Activated CD8-positive, alpha-beta T cell treated with anti-CD3 and anti-CD28 coated beads for 36 hours (primary cell): ENCODE measurements at regions not wholly inside any gene's neighbourhood (a gene's known extent, or its start where the extent isn't known, plus 50 kb on each side); places are given as distances from the start of the nearest gene placed in this dataset.

ENCODE experiments used
- ATAC-seq: fragments of 200-7000 bp; cut with Tn5 transposase; one replicate; pipeline ENCODE4 v1.10.0; 2021; ENCODE audit warnings: mild to moderate bottlenecking, moderate library complexity
- CTCF ChIA-PET: fragments of 350-600 bp; sonication (Branson Sonifier 250); formaldehyde crosslinking; loops from one replicate; lab custom pipeline; 2021; ENCODE audit warnings: antibody characterized with exemption; lab: Charles Lee
- POLR2A ChIA-PET: fragments of 350-600 bp; sonication (Branson Sonifier 250); formaldehyde crosslinking; loops from one replicate; lab custom pipeline; 2021; ENCODE audit warnings: antibody characterized with exemption; lab: Charles Lee
- DNase-seq: peaks from one replicate; pipeline ENCODE4 v3.0.0-alpha.2; 2020
- H3K27ac Mint-ChIP-seq: one replicate; pipeline ENCODE4 v1.8.0; 2021; ENCODE audit warnings: mild to moderate bottlenecking, mixed read lengths
- H3K27me3 Mint-ChIP-seq: one replicate; pipeline ENCODE4 v1.8.0; 2021; ENCODE audit warnings: mixed read lengths
- H3K36me3 Mint-ChIP-seq: one replicate; pipeline ENCODE4 v1.8.0; 2021; ENCODE audit warnings: low read depth, mixed read lengths
- H3K4me1 Mint-ChIP-seq: one replicate; pipeline ENCODE4 v1.8.0; 2021; ENCODE audit warnings: low read depth, mixed read lengths
- H3K4me3 Mint-ChIP-seq: one replicate; pipeline ENCODE4 v1.8.0; 2021; ENCODE audit warnings: mild to moderate bottlenecking, moderate library complexity, mixed read lengths
- H3K9me3 Mint-ChIP-seq: one replicate; pipeline ENCODE4 v1.8.0; 2021; ENCODE audit warnings: mixed read lengths
- intact Hi-C: fragments of 100-400 bp; cut with micrococcal nuclease; formaldehyde crosslinking; loops from one replicate; pipeline ENCODE4 v1.10.0; 2022
- TF ChIP-seq, protein P1 (sequence below): fragments of 200-600 bp; IDR thresholded peaks from one replicate; pipeline ENCODE4 v1.8.0; 2022; ENCODE audit warnings: antibody characterized with exemption, mild to moderate bottlenecking

DNA sequence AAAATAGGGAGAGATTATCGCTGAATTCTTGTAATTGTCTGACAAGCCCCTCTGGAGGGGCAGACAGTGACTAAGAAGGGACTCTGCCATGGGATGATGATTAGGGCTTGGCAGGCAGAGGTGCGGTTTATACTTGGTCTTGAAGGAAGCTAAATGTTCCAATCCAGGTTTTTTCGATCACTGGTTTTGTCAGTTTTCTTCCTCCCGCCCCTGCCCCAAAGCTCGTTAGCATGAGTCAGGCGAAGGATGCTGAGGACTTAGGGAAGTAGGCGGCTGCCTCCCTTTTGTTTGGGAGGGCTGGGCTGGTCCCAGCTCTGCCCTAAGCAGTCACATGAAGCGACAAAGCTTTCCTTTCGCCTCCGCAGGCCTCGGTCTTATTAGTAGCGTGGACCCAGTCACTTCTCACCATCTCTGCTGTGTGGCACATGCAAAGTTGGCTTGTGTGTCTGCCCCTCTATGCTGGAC is 314.2 kb downstream of the CDC5L start:
- no peaks in the 10 kb centered on the region for H3K9me3 Mint-ChIP-seq
- no peak for DNase-seq
- intact Hi-C loops = no loop called here
- H3K27ac Mint-ChIP-seq = no peak overlapping the region
- peaks cover 20% of the 10 kb centered on the region for H3K4me1 Mint-ChIP-seq
- no peak for ATAC-seq
- POLR2A ChIA-PET = no interaction called here
- CTCF ChIA-PET = interaction anchor here (0.8 kb wide), 1 partner anchor 8 kb away, joined by 3 read pairs; no protein-coding TSS in a partner anchor
- no peaks in the 10 kb centered on the region for H3K36me3 Mint-ChIP-seq
- H3K4me3 Mint-ChIP-seq = no peak overlapping the region
- TF ChIP-seq, protein P1, sequence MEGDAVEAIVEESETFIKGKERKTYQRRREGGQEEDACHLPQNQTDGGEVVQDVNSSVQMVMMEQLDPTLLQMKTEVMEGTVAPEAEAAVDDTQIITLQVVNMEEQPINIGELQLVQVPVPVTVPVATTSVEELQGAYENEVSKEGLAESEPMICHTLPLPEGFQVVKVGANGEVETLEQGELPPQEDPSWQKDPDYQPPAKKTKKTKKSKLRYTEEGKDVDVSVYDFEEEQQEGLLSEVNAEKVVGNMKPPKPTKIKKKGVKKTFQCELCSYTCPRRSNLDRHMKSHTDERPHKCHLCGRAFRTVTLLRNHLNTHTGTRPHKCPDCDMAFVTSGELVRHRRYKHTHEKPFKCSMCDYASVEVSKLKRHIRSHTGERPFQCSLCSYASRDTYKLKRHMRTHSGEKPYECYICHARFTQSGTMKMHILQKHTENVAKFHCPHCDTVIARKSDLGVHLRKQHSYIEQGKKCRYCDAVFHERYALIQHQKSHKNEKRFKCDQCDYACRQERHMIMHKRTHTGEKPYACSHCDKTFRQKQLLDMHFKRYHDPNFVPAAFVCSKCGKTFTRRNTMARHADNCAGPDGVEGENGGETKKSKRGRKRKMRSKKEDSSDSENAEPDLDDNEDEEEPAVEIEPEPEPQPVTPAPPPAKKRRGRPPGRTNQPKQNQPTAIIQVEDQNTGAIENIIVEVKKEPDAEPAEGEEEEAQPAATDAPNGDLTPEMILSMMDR = no peak
- no peaks in the 10 kb centered on the region for H3K27me3 Mint-ChIP-seq

DNA sequence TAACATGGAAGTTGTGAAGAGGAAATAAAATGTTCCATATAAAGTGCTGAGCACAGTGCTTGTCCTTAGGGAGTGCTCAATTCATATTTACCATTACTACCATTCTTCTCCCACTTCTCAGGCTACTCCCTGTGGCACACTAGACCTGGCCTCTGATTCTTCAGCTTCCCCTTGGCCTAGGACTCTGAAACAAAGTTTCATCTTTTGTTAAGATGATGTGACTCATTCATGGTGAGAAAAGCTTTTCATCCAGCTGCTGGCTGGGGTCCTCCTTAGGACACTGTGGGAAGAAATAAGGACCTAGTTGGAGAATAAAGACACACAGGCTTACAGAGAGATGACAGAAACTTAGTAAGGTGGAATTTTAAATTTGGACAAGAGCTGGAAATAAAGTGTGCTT is 314.8 kb downstream of the CDC5L start:
- Mint-ChIP-seq H3K27ac (peak overlapping the region; percentile 40), H3K36me3 (no peaks in the 10 kb centered on the region), H3K4me3 (no peak overlapping the region), H3K27me3 (no peaks in the 10 kb centered on the region), H3K4me1 (peaks cover 20% of the 10 kb centered on the region), H3K9me3 (no peaks in the 10 kb centered on the region)
- no peak for ATAC-seq
- intact Hi-C loops = no loop called here
- CTCF ChIA-PET = interaction anchor here (0.8 to 0.9 kb wide), 2 partner anchors 9 to 18 kb away, joined by 3 read pairs; no protein-coding TSS in a partner anchor
- POLR2A ChIA-PET = no interaction called here
- TF ChIP-seq, protein P1 = no peak
- DNase-seq = no peak

DNA sequence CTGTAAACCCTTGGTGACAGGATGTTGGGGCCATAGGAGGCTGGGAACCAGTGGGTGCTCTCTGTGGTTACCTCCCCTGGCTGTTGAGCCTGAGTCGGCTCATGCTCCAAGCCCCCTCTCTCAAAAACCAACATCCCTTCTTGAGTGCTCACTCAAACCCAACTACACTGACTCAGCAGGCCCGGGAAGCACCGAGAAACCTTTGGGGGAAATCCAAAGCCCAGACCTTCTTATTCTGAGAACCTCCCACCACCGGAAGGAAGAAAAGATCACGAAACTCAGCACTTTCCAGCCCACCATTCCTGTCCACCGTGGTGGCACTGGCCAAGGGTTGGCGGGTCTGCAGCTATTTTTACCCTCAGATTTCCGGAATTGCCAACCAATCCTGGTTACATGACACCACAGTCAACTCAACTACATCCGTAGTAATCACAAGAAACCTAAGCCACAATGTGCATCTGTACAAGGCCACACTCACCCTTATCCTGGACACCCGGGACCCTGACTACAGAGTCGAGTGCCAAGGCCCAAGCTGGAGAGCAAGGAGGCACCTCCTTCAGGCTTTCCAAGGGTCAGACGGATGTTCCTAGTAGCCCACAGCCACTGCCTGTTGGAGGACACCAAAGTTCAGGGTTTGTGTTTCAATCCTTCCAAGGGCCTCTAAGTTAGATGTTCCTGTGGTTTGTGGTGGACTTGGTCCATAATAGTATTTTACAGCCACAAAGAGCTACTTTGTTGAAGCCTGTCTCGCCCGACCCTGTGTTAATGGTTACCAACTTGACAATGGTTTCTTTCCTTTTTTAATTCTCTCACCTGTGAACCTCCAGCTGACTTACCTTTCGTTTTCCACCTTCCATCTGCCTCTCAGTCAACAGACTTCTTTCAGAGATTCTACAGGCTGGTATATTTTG is 317.0 kb downstream of the CDC5L start:
- CTCF ChIA-PET = no interaction called here
- no peak overlapping the region for H3K4me3 Mint-ChIP-seq

DNA sequence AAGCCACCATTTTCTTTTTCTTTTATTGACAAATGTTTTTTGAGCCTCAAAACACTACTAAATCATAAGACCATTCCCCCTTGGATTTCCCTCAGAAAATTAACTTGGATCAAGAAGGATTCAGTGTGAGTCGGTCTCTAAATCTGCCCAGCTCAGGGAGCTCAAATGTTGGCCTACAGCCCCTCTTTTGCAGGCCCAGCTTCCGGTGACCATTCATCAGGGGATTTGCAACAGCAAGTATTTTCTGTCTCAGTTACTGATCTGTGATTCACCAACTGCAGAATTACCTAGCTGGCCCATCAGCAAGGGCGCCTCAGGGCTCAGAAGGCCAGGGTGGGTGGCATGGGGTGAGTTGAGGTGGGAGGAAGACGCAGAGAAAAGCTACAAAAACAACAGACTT is 318.1 kb downstream of the CDC5L start:
- Mint-ChIP-seq H3K9me3 (peaks cover 7% of the 10 kb centered on the region), H3K4me3 (no peak overlapping the region), H3K4me1 (peaks cover 31% of the 10 kb centered on the region), H3K36me3 (peaks cover 3% of the 10 kb centered on the region), H3K27ac (no peak overlapping the region), H3K27me3 (no peaks in the 10 kb centered on the region)
- TF ChIP-seq, protein P1 = no peak
- no peak for ATAC-seq
- CTCF ChIA-PET = no interaction called here
- intact Hi-C loops = no loop called here
- POLR2A ChIA-PET = no interaction called here
- DNase-seq = no peak

More for the DNA sequence above, 317.0 kb downstream of the CDC5L start:
- intact Hi-C loops = no loop called here
- ATAC-seq = peak; percentile 86
- POLR2A ChIA-PET = no interaction called here
- DNase-seq = peak; percentile 65
- H3K36me3 Mint-ChIP-seq = peaks cover 3% of the 10 kb centered on the region
- peaks cover 7% of the 10 kb centered on the region for H3K9me3 Mint-ChIP-seq
- TF ChIP-seq, protein P1 = no peak
- H3K27me3 Mint-ChIP-seq = no peaks in the 10 kb centered on the region
- H3K27ac Mint-ChIP-seq = peak overlapping the region; percentile 82
- peaks cover 31% of the 10 kb centered on the region for H3K4me1 Mint-ChIP-seq

DNA sequence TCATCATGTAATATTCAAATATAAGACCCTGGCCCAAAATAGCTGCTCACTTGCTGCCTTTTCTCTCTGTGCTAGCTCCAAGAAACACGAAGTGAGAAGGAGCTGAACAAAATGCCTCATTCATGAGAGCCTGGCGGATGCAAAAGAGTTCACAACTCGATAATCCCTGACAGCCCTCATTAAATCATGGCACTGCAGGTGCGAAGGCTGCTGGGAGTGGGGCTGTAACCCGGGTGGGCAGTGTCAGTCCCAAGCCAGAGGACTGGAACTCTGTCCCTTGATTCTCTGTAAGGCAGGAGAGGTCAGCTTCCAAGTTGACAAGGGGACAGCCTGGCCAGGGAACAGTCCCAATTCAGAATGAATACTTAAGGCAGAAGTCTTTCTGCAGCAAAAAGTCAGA is 318.5 kb downstream of the CDC5L start:
- intact Hi-C loops = no loop called here
- H3K4me1 Mint-ChIP-seq = peaks cover 31% of the 10 kb centered on the region
- TF ChIP-seq, protein P1 = no peak
- peaks cover 7% of the 10 kb centered on the region for H3K9me3 Mint-ChIP-seq
- POLR2A ChIA-PET = no interaction called here
- CTCF ChIA-PET = no interaction called here
- ATAC-seq = no peak
- peaks cover 3% of the 10 kb centered on the region for H3K36me3 Mint-ChIP-seq
- no peak overlapping the region for H3K4me3 Mint-ChIP-seq
- no peak overlapping the region for H3K27ac Mint-ChIP-seq
- H3K27me3 Mint-ChIP-seq = no peaks in the 10 kb centered on the region
- no peak for DNase-seq
